ENCODE measurements at regions not wholly inside any gene's neighbourhood (a gene's known extent, or its start where the extent isn't known, plus 50 kb on each side); places are given as distances from the start of the nearest gene placed in this dataset.
"Not testable (repeated sequence)": the region's sequence is repeated elsewhere in the genome, so short reads cannot be mapped to it uniquely, and the experiment has no call there.

GRCh38 chr7:13757841-13758240, 231.6 kb downstream of the ETV1 start:
- Histone ChIP-seq H3K27ac (ENCODE audit: low read depth, low read length) (no peak overlapping the region), H3K79me2 (ENCODE audit: control insufficient read depth, low read length) (no peaks in the 10 kb centered on the region), H3K4me1 (ENCODE audit: control insufficient read depth, low read length) (no peaks in the 10 kb centered on the region), H4K20me1 (ENCODE audit: control insufficient read depth, insufficient read depth, low read depth, low read length) (no peaks in the 10 kb centered on the region), H3K9me2 (replicated peaks; ENCODE audit: control insufficient read depth, low read length) (no peaks in the 10 kb centered on the region), H3K36me3 (ENCODE audit: control insufficient read depth, low read length) (no peaks in the 10 kb centered on the region), H3K4me3 (ENCODE audit: low read length) (no peak overlapping the region), H3K9me3 (ENCODE audit: control insufficient read depth, insufficient read depth, low read length) (no peaks in the 10 kb centered on the region; the same call in 1 of the 2 replicates), H3K4me2 (ENCODE audit: low read length) (no peak overlapping the region), H3K27me3 (ENCODE audit: control insufficient read depth, low read length) (no peaks in the 10 kb centered on the region), H3F3A (ENCODE audit: control insufficient read depth, insufficient read depth) (no peaks in the 10 kb centered on the region)
- no peak for TF ChIP-seq CTCF (IDR thresholded peaks at IDR 0.05; ENCODE audit: low read depth, low read length, poor library complexity, severe bottlenecking)
- no peak for TF ChIP-seq EZH2phosphoT487 (IDR thresholded peaks at IDR 0.05; ENCODE audit: borderline replicate concordance, low read length)

GRCh38 chr7:13765853-13766252, 223.6 kb downstream of the ETV1 start:
- H3K27ac ChIP-seq (ENCODE audit: low read depth, low read length); H4K20me1 ChIP-seq (ENCODE audit: control insufficient read depth, insufficient read depth, low read depth, low read length); H3F3A ChIP-seq (ENCODE audit: control insufficient read depth, insufficient read depth); H3K79me2 ChIP-seq (ENCODE audit: control insufficient read depth, low read length); H3K36me3 ChIP-seq (ENCODE audit: control insufficient read depth, low read length); H3K9me2 ChIP-seq (replicated peaks; ENCODE audit: control insufficient read depth, low read length); H3K4me1 ChIP-seq (ENCODE audit: control insufficient read depth, low read length); H3K4me2 ChIP-seq (ENCODE audit: low read length); H3K27me3 ChIP-seq (ENCODE audit: control insufficient read depth, low read length); H3K9me3 ChIP-seq (ENCODE audit: control insufficient read depth, insufficient read depth, low read length); H3K4me3 ChIP-seq (ENCODE audit: low read length): not testable (repeated sequence)

GRCh38 chr7:13770305-13770704, 219.2 kb downstream of the ETV1 start:
- Histone ChIP-seq H3K4me2 (ENCODE audit: low read length) (no peak overlapping the region), H3K79me2 (ENCODE audit: control insufficient read depth, low read length) (no peaks in the 10 kb centered on the region)

GRCh38 chr7:13774976-13775375, 214.5 kb downstream of the ETV1 start:
- no peaks in the 10 kb centered on the region for H3K9me3 ChIP-seq (ENCODE audit: control insufficient read depth, insufficient read depth, low read length)
- TF ChIP-seq CTCF (IDR thresholded peaks at IDR 0.05; ENCODE audit: low read depth, low read length, poor library complexity, severe bottlenecking) (no peak), EZH2phosphoT487 (IDR thresholded peaks at IDR 0.05; ENCODE audit: borderline replicate concordance, low read length) (no peak)

More at GRCh38 chr7:13770305-13770704, 219.2 kb downstream of the ETV1 start:
- no peaks in the 10 kb centered on the region for H3K9me2 ChIP-seq (replicated peaks; ENCODE audit: control insufficient read depth, low read length)
- no peaks in the 10 kb centered on the region for H3F3A ChIP-seq (ENCODE audit: control insufficient read depth, insufficient read depth)
- no peaks in the 10 kb centered on the region for H3K36me3 ChIP-seq (ENCODE audit: control insufficient read depth, low read length)
- H3K9me3 ChIP-seq (ENCODE audit: control insufficient read depth, insufficient read depth, low read length) = peaks cover 2% of the 10 kb centered on the region; the same call in 1 of the 2 replicates
- H3K4me1 ChIP-seq (ENCODE audit: control insufficient read depth, low read length) = no peaks in the 10 kb centered on the region
- no peaks in the 10 kb centered on the region for H4K20me1 ChIP-seq (ENCODE audit: control insufficient read depth, insufficient read depth, low read depth, low read length)
- no peak overlapping the region for H3K4me3 ChIP-seq (ENCODE audit: low read length)
- TF ChIP-seq EZH2phosphoT487 (IDR thresholded peaks at IDR 0.05; ENCODE audit: borderline replicate concordance, low read length) = no peak
- no peak for TF ChIP-seq CTCF (IDR thresholded peaks at IDR 0.05; ENCODE audit: low read depth, low read length, poor library complexity, severe bottlenecking)
- H3K27me3 ChIP-seq (ENCODE audit: control insufficient read depth, low read length) = no peaks in the 10 kb centered on the region
- no peak overlapping the region for H3K27ac ChIP-seq (ENCODE audit: low read depth, low read length)

More at GRCh38 chr7:13774976-13775375, 214.5 kb downstream of the ETV1 start:
- no peaks in the 10 kb centered on the region for H3K79me2 ChIP-seq (ENCODE audit: control insufficient read depth, low read length)
- H3K27me3 ChIP-seq (ENCODE audit: control insufficient read depth, low read length) = no peaks in the 10 kb centered on the region
- no peaks in the 10 kb centered on the region for H3K9me2 ChIP-seq (replicated peaks; ENCODE audit: control insufficient read depth, low read length)
- H3K4me2 ChIP-seq (ENCODE audit: low read length) = no peak overlapping the region
- no peaks in the 10 kb centered on the region for H3K4me1 ChIP-seq (ENCODE audit: control insufficient read depth, low read length)
- no peaks in the 10 kb centered on the region for H3F3A ChIP-seq (ENCODE audit: control insufficient read depth, insufficient read depth)
- H3K36me3 ChIP-seq (ENCODE audit: control insufficient read depth, low read length) = no peaks in the 10 kb centered on the region
- H4K20me1 ChIP-seq (ENCODE audit: control insufficient read depth, insufficient read depth, low read depth, low read length) = no peaks in the 10 kb centered on the region
- no peak overlapping the region for H3K4me3 ChIP-seq (ENCODE audit: low read length)
- no peak overlapping the region for H3K27ac ChIP-seq (ENCODE audit: low read depth, low read length)

All from DOHH2 (cell line).